Ishikawa (cell line): ENCODE measurements at regions not wholly inside any gene's neighbourhood (a gene's known extent, or its start where the extent isn't known, plus 50 kb on each side); places are given as distances from the start of the nearest gene placed in this dataset.

Source experiments
- CEBPB ChIP-seq: IDR thresholded peaks from 2 replicates; pipeline ENCODE4 v1.6.1; 2012
- CREB1 ChIP-seq: IDR thresholded peaks from 2 replicates; pipeline ENCODE4 v1.6.1; 2012; ENCODE audit warnings: low read depth
- EGR1 ChIP-seq: IDR thresholded peaks from 2 replicates; pipeline ENCODE4 v1.6.1; 2012
- EP300 ChIP-seq: IDR thresholded peaks from 2 replicates; pipeline ENCODE4 v1.6.1; 2012; ENCODE audit warnings: borderline replicate concordance
- FOXM1 ChIP-seq: IDR thresholded peaks from 2 replicates; pipeline ENCODE4 v1.6.1; 2012; ENCODE audit warnings: low read depth, borderline replicate concordance
- MAX ChIP-seq: IDR thresholded peaks from 2 replicates; pipeline ENCODE4 v1.6.1; 2012
- NFIC ChIP-seq: IDR thresholded peaks from 2 replicates; pipeline ENCODE4 v1.6.1; 2012
- RAD21 ChIP-seq: IDR thresholded peaks from 2 replicates; pipeline ENCODE4 v1.6.1; 2012; ENCODE audit warnings: low read depth
- REST ChIP-seq: IDR thresholded peaks from 2 replicates; pipeline ENCODE4 v1.6.1; 2012; ENCODE audit warnings: low read depth, mild to moderate bottlenecking
- TAF1 ChIP-seq: IDR thresholded peaks from 2 replicates; pipeline ENCODE4 v1.6.1; 2012; ENCODE audit warnings: low read depth, mild to moderate bottlenecking
- TCF12 ChIP-seq: IDR thresholded peaks from 2 replicates; pipeline ENCODE4 v1.6.1; 2012; ENCODE audit warnings: low read depth
- TEAD4 ChIP-seq: IDR thresholded peaks from 2 replicates; pipeline ENCODE4 v1.6.1; 2012
- USF1 ChIP-seq: IDR thresholded peaks from 2 replicates; pipeline ENCODE4 v1.6.1; 2012
- YY1 ChIP-seq: IDR thresholded peaks from 2 replicates; pipeline ENCODE4 v1.6.1; 2012; ENCODE audit warnings: low read depth
- ZBTB7A ChIP-seq: IDR thresholded peaks from 2 replicates; pipeline ENCODE4 v1.6.1; 2012; ENCODE audit warnings: low read depth

GRCh38 chr4:165625281-165625680 lies 246.5 kb downstream of the CPE start:
- TF ChIP-seq TAF1 (no peak), TEAD4 (no peak), EP300 (no peak), ZBTB7A (no peak), USF1 (no peak), MAX (no peak), CREB1 (no peak), EGR1 (no peak), TCF12 (no peak), CEBPB (no peak), NFIC (no peak), RAD21 (no peak)

GRCh38 chr4:165626316-165626715 lies 246.7 kb upstream of the TLL1 start:
- TF ChIP-seq FOXM1, result no peak
- no peak for TF ChIP-seq REST
- TF ChIP-seq TEAD4, result no peak
- no peak for TF ChIP-seq ZBTB7A

- no peak for TF ChIP-seq MAX
Observed at GRCh38 chr4:165627128-165627527, 245.9 kb upstream of the TLL1 start.

- TF ChIP-seq TAF1 (no peak), CREB1 (no peak), USF1 (no peak), CEBPB (no peak), EGR1 (no peak), RAD21 (no peak), REST (no peak), TEAD4 (no peak), MAX (no peak), FOXM1 (no peak), TCF12 (no peak), YY1 (no peak), NFIC (no peak), EP300 (no peak), ZBTB7A (no peak)
Observed at GRCh38 chr4:165627548-165627947, 245.5 kb upstream of the TLL1 start.

GRCh38 chr4:165628572-165628971 lies 244.5 kb upstream of the TLL1 start:
- TF ChIP-seq EGR1, result no peak
- TF ChIP-seq YY1, result no peak
- TF ChIP-seq RAD21, result no peak
- no peak for TF ChIP-seq USF1
- TF ChIP-seq TCF12, result no peak
- no peak for TF ChIP-seq REST
- TF ChIP-seq TAF1, result no peak
- no peak for TF ChIP-seq NFIC
- no peak for TF ChIP-seq TEAD4
- TF ChIP-seq CREB1, result no peak
- TF ChIP-seq MAX, result no peak
- TF ChIP-seq ZBTB7A, result no peak
- no peak for TF ChIP-seq CEBPB
- no peak for TF ChIP-seq EP300
- no peak for TF ChIP-seq FOXM1
